GM12878 (cell line): ENCODE measurements at regions not wholly inside any gene's neighbourhood (a gene's known extent, or its start where the extent isn't known, plus 50 kb on each side); places are given as distances from the start of the nearest gene placed in this dataset.

ENCODE experiments used
- ATAC-seq: fragments of 200-7000 bp; cut with Tn5 transposase; 3 replicates; pipeline ENCODE4 v1.9.1; 2020; ENCODE audit warnings: mild to moderate bottlenecking, moderate library complexity
- BruUV-seq: library from RNA; stranded (reverse); fragments of 400-500 nt; replicated peaks from 2 replicates; lab custom pipeline; 2021; lab: Mats Ljungman, UMichigan
- CTCF ChIA-PET: fragments of 300-600 bp; sonication (Branson Sonifier 250); formaldehyde crosslinking; extraction: SDS; loops from one replicate; lab custom pipeline; 2021; ENCODE audit warnings: inconsistent platforms; lab: Yijun Ruan, JAX
- POLR2A ChIA-PET: fragments of 350-600 bp; formaldehyde crosslinking; extraction: SDS; loops from one replicate; lab custom pipeline; 2021; ENCODE audit warnings: inconsistent platforms; lab: Charles Lee
- RAD21 ChIA-PET: fragments of 300-600 bp; sonication (Branson Sonifier 250); formaldehyde crosslinking; loops from one replicate; lab custom pipeline; 2023; ENCODE audit warnings: antibody characterized with exemption; ENCODE audit not compliant: unreplicated experiment; lab: Charles Lee
- SMC1A ChIA-PET: fragments of 300-600 bp; sonication (Branson Sonifier 250); formaldehyde crosslinking; loops from one replicate; lab custom pipeline; 2023; ENCODE audit not compliant: unreplicated experiment, uncharacterized antibody; lab: Charles Lee
- DNase-seq: peaks from one replicate; pipeline ENCODE4 v3.0.0-alpha.2; 2011; ENCODE audit warnings: low read depth, low spot score
- FAIRE-seq: peaks from 3 replicates; lab custom pipeline; 2011; peaks lifted over from hg19 to GRCh38; lab: Jason Lieb, UNC
- H2AFZ ChIP-seq: 2 replicates; pipeline ENCODE4 v1.6.0; 2011; ENCODE audit warnings: low read depth, low read length, control low read depth; ENCODE audit not compliant: control insufficient read depth
- H3K27ac ChIP-seq: 2 replicates; pipeline ENCODE4 v1.5.1; 2011; ENCODE audit warnings: control low read depth; ENCODE audit not compliant: control insufficient read depth, insufficient read depth
- H3K27me3 ChIP-seq, 2 experiments: replicated peaks in 1 of 2; 2 replicates each; pipeline versions ENCODE4 v1.6.0 to v1.6.1; 2011; ENCODE audit warnings: low read length in 1 of 2; ENCODE audit not compliant: control insufficient read depth in 2 of 2, insufficient read depth in 2 of 2
- H3K36me3 ChIP-seq, 2 experiments: 2 replicates each; pipeline ENCODE4 v1.5.1; 2011; ENCODE audit warnings: low read length in 1 of 2; ENCODE audit not compliant: control insufficient read depth in 2 of 2, insufficient read depth in 2 of 2
- H3K4me1 ChIP-seq: 2 replicates; pipeline ENCODE4 v1.6.1; 2011; ENCODE audit warnings: mild to moderate bottlenecking, low read length, moderate library complexity, mixed read lengths; ENCODE audit not compliant: control insufficient read depth, insufficient read depth
- H3K4me2 ChIP-seq: 2 replicates; pipeline ENCODE4 v1.6.0; 2011; ENCODE audit warnings: control low read depth; ENCODE audit not compliant: control insufficient read depth, insufficient read depth
- H3K4me3 ChIP-seq: fragments of 200-600 bp; sonication (generic); 2 replicates; pipeline ENCODE4 v1.5.1; 2016
- H3K79me2 ChIP-seq: 2 replicates; pipeline ENCODE4 v1.6.0; 2011; ENCODE audit warnings: low read length; ENCODE audit not compliant: control insufficient read depth, insufficient read depth
- H3K9ac ChIP-seq: 2 replicates; pipeline ENCODE4 v1.8.0; 2011; ENCODE audit warnings: low read length, control low read depth, mixed read lengths; ENCODE audit not compliant: control insufficient read depth, insufficient read depth
- H3K9me3 ChIP-seq: replicated peaks from 3 replicates; pipeline ENCODE4 v1.5.1; 2011; ENCODE audit warnings: mild to moderate bottlenecking, low read length; ENCODE audit not compliant: control insufficient read depth, insufficient read depth
- H4K20me1 ChIP-seq: 2 replicates; pipeline ENCODE4 v1.6.0; 2011; ENCODE audit not compliant: control insufficient read depth, insufficient read depth
- CTCF ChIP-seq, 3 experiments: IDR thresholded peaks in 2 of 3; conservative IDR thresholded peaks in 1 of 3; 2 replicates each; pipeline ENCODE4 v1.5.1; 2011; ENCODE audit warnings: low read depth in 3 of 3, low read length in 3 of 3, mild to moderate bottlenecking in 3 of 3, control low read depth in 2 of 3, moderate library complexity in 2 of 3, inconsistent platforms in 1 of 3, mixed read lengths in 1 of 3; ENCODE audit not compliant: control insufficient read depth in 2 of 3, insufficient read depth in 1 of 3; ENCODE audit errors: extremely low read depth in 1 of 3
- MTA3 ChIP-seq: IDR thresholded peaks from 2 replicates; pipeline ENCODE4 v1.6.1; 2012; ENCODE audit warnings: low read length, inconsistent platforms, borderline replicate concordance
- WGBS: methylation state at CpG from one replicate; pipeline ENCODE4 v1.1.6; 2016; ENCODE audit warnings: low lambda C conversion rate; ENCODE audit not compliant: insufficient replicate concordance, insufficient coverage; ENCODE audit errors: missing lambda C conversion rate; 5-methylcytosine and 5-hydroxymethylcytosine counted together
- in situ Hi-C: fragments of 300-500 bp; cut with MboI; formaldehyde crosslinking; loops from 9 replicates; pipeline ENCODE4 v1.14.3; 2018; ENCODE audit warnings: mixed read lengths
- intact Hi-C: fragments of 100-400 bp; cut with micrococcal nuclease; formaldehyde crosslinking; loops from one replicate; pipeline ENCODE4 v1.14.2; 2022; ENCODE audit not compliant: unreplicated experiment

- CTCF ChIA-PET = interaction anchor here (0.7 kb wide), 1 partner anchor 11 kb away, joined by 3 read pairs; no protein-coding TSS in a partner anchor
- BruUV-seq = no TSS peak
These were observed 360.6 kb upstream of the SOX9 start for GRCh38 chr17:71760062-71760720.

More at GRCh38 chr17:71760062-71760720, 360.6 kb upstream of the SOX9 start:
- DNase-seq (no peak), FAIRE-seq (no peak), ATAC-seq (no peak)
- Histone ChIP-seq H3K4me3 (no peak overlapping the region), H3K36me3 (no peaks in the 10 kb centered on the region), H3K9ac (no peak overlapping the region), H3K4me2 (no peak overlapping the region), H3K9me3 (no peaks in the 10 kb centered on the region), H4K20me1 (no peaks in the 10 kb centered on the region), H3K27me3 (no peaks in the 10 kb centered on the region), H3K27ac (no peak overlapping the region), H3K4me1 (no peaks in the 10 kb centered on the region), H2AFZ (no peak overlapping the region), H3K79me2 (no peaks in the 10 kb centered on the region)
- ChIA-PET RAD21 (no interaction called here), SMC1A (interaction anchor here (1.4 kb wide), 1 partner anchor 275 kb away, joined by 3 read pairs; no protein-coding TSS in a partner anchor), POLR2A (no interaction called here)
- intact Hi-C loops (loop anchor here (5.0 to 10.0 kb wide), 2 partner anchors 265 to 357 kb away; no protein-coding TSS in a partner anchor), in situ Hi-C loops (no loop called here)
- WGBS = 10% methylated on average over 6 of the region's 6 CpGs
- TF ChIP-seq MTA3 (no peak), CTCF (IDR thresholded peaks at IDR 0.05 in 2 of 3, conservative IDR thresholded peaks at IDR 0.05 in 1 of 3; ENCODE audit: control insufficient read depth in 2 of 3, extremely low read depth in 1 of 3, insufficient read depth in 1 of 3, low read depth in 3 of 3, low read length in 3 of 3) (0 out of 6 replicates have a peak, but pooled peaks of 1 of the 3 experiments have one; percentile 3)
